Testis (tissue), 2 donors: ENCODE measurements at regions not wholly inside any gene's neighbourhood (a gene's known extent, or its start where the extent isn't known, plus 50 kb on each side); places are given as distances from the start of the nearest gene placed in this dataset.

ENCODE experiments used
- POLR2A ChIP-seq: fragments of 450-650 bp; IDR thresholded peaks from one replicate; pipeline ENCODE4 v1.6.1; 2017; ENCODE audit warnings: antibody characterized with exemption, mild to moderate bottlenecking, moderate library complexity
- TF ChIP-seq, protein P1 (sequence below), 3 experiments: fragments of 450-650 bp in 2 of 3; fragments of 200-600 bp in 1 of 3; sonication (generic) in 1 of 3; IDR thresholded peaks; one replicate each; pipeline ENCODE4 v1.5.1; 2016 to 2019; ENCODE audit warnings: antibody characterized with exemption in 3 of 3, mild to moderate bottlenecking in 2 of 3, moderate library complexity in 1 of 3

DNA sequence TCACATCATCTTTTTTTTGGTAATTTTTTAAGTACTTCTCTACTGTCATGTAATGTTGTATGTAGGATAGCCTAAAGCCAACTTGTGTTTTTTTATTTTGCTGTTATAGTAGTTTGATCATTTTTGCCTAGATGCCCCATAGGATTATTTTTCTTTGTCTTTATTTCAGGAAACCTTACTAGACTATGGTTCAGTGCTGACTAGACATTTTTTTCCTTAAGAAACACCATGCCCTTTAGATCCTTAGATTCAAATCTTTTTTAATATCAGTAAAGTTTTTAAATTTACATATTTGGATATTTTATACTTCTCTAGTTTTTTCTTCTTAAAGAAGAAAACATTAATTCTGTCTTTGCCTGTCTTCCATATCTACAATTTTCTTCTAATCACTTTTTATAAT lies 221.3 kb downstream of the IDS start:
- TF ChIP-seq, protein P1, sequence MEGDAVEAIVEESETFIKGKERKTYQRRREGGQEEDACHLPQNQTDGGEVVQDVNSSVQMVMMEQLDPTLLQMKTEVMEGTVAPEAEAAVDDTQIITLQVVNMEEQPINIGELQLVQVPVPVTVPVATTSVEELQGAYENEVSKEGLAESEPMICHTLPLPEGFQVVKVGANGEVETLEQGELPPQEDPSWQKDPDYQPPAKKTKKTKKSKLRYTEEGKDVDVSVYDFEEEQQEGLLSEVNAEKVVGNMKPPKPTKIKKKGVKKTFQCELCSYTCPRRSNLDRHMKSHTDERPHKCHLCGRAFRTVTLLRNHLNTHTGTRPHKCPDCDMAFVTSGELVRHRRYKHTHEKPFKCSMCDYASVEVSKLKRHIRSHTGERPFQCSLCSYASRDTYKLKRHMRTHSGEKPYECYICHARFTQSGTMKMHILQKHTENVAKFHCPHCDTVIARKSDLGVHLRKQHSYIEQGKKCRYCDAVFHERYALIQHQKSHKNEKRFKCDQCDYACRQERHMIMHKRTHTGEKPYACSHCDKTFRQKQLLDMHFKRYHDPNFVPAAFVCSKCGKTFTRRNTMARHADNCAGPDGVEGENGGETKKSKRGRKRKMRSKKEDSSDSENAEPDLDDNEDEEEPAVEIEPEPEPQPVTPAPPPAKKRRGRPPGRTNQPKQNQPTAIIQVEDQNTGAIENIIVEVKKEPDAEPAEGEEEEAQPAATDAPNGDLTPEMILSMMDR (IDR thresholded peaks at IDR 0.05) = no peak
- no peak for TF ChIP-seq POLR2A
